ENCODE measurements at regions not wholly inside any gene's neighbourhood (a gene's known extent, or its start where the extent isn't known, plus 50 kb on each side); places are given as distances from the start of the nearest gene placed in this dataset.
A peak's percentile ranks its signal among the peaks of the same experiment; 100 is the strongest.

GRCh38 chr2:161076936-161077335, 83.3 kb upstream of the TANK start:
- no peak for DNase-seq

- peak; percentile 98 for DNase-seq
Observed at GRCh38 chr2:161077367-161078210, 82.6 kb upstream of the TANK start.

GRCh38 chr2:161078211-161078539, 82.1 kb upstream of the TANK start:
- no peak for DNase-seq

- DNase-seq: no peak
Observed at GRCh38 chr2:161085149-161085548, 75.1 kb upstream of the TANK start.

- peak; percentile 16 for DNase-seq
Observed at GRCh38 chr2:161088658-161089350, 71.4 kb upstream of the TANK start.

GRCh38 chr2:161090411-161090810, 69.8 kb upstream of the TANK start:
- no peak for DNase-seq

- DNase-seq: no peak
Observed at GRCh38 chr2:161095314-161095713, 64.9 kb upstream of the TANK start.

- DNase-seq: no peak
Observed at GRCh38 chr2:161096336-161096735, 63.9 kb upstream of the TANK start.

- DNase-seq: no peak
Observed at GRCh38 chr2:161097157-161097556, 63.1 kb upstream of the TANK start.

- DNase-seq: no peak
Observed at GRCh38 chr2:161100211-161100895, 59.9 kb upstream of the TANK start.

GRCh38 chr2:161101406-161101805, 58.8 kb upstream of the TANK start:
- no peak for DNase-seq

GRCh38 chr2:161102770-161103450, 57.3 kb upstream of the TANK start:
- peak; percentile 66 for DNase-seq

- DNase-seq: no peak
Observed at GRCh38 chr2:161103451-161103831, 56.8 kb upstream of the TANK start.

GRCh38 chr2:161104054-161104553, 56.1 kb upstream of the TANK start:
- no peak for DNase-seq

- DNase-seq: no peak
Observed at GRCh38 chr2:161107265-161107664, 53.0 kb upstream of the TANK start.

Measured in inflammatory macrophage treated with lipopolysaccharide for 4 hours (primary cell).